GM10266 (cell line): ENCODE measurements at regions not wholly inside any gene's neighbourhood (a gene's known extent, or its start where the extent isn't known, plus 50 kb on each side); places are given as distances from the start of the nearest gene placed in this dataset.

ENCODE experiments used
- DNase-seq: peaks from one replicate; pipeline ENCODE4 v3.0.0; 2012; ENCODE audit errors: extremely low spot score
- CTCF ChIP-seq: IDR thresholded peaks from 2 replicates; pipeline ENCODE4 v1.5.1; 2012; ENCODE audit warnings: mild to moderate bottlenecking, low read depth; ENCODE audit not compliant: control insufficient read depth, insufficient read depth; ENCODE audit errors: missing control alignments

DNA sequence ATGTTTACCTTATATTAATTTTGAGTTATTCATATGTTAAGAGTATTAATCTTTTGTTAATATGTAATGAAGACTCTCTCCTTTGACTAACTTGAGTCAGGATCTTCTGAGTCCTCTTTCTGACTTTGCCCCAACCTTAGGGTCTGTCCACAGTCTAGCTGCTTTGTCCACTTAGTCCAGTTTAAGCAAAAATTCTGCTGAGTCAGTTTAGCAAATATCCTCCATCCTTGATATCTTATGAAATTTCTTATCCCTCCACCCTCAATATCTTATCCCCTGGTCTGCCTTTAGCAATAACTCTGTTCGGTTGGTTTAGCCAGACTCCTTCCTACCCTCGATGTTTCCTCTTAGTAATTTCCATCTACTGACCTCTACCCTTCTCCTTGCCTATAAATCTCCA, 91.7 kb downstream of the DIPK2A start:
- TF ChIP-seq CTCF: no peak
- no peak for DNase-seq

GRCh38 chr3:144067059-144067458, 95.4 kb downstream of the DIPK2A start:
- no peak for DNase-seq
- no peak for TF ChIP-seq CTCF

GRCh38 chr3:144073698-144074097, 102.1 kb downstream of the DIPK2A start:
- DNase-seq: no peak
- TF ChIP-seq CTCF: no peak

DNA sequence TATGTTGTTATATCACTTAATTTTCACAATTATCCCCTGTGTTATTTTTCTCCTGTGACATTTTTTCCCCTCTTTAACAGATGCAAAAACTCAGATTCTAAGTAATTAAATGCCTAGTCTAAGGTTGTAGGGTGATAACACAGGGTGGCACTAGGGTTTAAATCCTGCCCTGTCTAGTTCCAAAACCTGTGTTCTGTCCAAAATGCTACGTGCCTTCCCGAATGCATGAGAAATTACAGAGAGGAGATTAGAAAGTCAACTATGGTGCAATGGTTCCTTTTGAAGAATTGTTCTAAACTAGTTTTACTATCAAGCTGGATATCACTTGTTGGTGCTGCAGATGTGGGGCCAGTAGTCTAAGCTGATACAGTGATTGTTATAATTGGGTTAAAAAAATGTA, 108.0 kb downstream of the DIPK2A start:
- TF ChIP-seq CTCF: no peak
- DNase-seq: no peak

- no peak for DNase-seq
- TF ChIP-seq CTCF: no peak
Observed at GRCh38 chr3:144084929-144085328, 113.3 kb downstream of the DIPK2A start.

DNA sequence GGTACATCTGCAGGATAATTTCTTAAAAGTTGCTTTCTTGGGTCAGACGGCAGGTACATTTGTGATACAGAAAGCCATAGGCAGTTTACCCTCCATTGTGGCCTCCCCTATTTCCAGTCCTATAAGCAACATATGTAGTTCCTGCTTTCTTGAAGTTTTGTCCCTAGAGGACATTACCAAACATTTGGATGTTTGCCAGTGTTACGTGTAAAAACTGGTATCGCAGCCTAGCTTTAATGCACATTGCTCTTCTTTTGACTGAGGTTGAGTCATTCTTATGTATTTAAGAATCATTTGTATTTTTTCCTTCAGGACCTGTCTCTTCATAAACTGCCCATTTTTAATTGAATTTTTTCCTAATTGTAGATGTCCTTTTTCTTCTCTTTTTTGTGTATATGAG, 114.3 kb downstream of the DIPK2A start:
- no peak for TF ChIP-seq CTCF
- DNase-seq: no peak

GRCh38 chr3:144096016-144096415, 124.4 kb downstream of the DIPK2A start:
- no peak for DNase-seq
- no peak for TF ChIP-seq CTCF
